ENCODE measurements at regions not wholly inside any gene's neighbourhood (a gene's known extent, or its start where the extent isn't known, plus 50 kb on each side); places are given as distances from the start of the nearest gene placed in this dataset.

DNA sequence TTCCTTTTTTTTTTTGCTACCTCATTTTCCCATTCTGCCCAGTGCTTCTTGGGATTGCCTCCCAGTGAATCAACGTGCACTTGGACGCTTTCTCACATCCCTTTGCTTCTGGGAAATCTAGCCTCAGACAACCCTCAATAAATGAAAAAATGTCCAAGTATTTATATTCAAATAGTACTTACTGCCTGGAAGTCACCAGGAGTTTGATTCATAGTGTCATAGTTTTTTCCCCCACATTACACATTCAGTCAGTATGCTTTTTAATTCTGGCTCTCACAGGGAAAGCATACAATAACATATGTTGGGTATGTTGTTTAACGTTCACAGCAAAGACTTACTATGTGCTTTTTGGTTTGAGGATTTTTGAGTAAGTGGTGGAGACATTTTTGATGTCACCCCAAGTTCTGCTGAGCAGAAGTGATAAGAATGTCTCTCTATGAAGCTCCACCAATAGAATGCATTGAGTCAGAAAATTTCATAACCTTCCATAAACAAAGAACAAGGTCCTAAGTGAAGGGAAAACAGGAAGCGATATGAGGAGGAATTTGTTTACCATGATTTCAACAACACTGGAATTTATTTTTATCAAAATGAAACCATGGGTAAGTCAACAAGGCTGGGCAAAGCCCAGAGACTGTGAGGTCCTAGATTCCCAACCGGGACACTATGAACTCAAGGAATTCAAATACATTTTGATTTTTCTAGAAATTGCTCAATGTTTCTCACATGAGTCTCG is 301.2 kb upstream of the BMP2 start:
- no peak overlapping the region for H3K27ac Mint-ChIP-seq
- H3K27me3 Mint-ChIP-seq: peaks cover 16% of the 10 kb centered on the region
- no peaks in the 10 kb centered on the region for H3K9me3 Mint-ChIP-seq
- TF ChIP-seq, protein P1, sequence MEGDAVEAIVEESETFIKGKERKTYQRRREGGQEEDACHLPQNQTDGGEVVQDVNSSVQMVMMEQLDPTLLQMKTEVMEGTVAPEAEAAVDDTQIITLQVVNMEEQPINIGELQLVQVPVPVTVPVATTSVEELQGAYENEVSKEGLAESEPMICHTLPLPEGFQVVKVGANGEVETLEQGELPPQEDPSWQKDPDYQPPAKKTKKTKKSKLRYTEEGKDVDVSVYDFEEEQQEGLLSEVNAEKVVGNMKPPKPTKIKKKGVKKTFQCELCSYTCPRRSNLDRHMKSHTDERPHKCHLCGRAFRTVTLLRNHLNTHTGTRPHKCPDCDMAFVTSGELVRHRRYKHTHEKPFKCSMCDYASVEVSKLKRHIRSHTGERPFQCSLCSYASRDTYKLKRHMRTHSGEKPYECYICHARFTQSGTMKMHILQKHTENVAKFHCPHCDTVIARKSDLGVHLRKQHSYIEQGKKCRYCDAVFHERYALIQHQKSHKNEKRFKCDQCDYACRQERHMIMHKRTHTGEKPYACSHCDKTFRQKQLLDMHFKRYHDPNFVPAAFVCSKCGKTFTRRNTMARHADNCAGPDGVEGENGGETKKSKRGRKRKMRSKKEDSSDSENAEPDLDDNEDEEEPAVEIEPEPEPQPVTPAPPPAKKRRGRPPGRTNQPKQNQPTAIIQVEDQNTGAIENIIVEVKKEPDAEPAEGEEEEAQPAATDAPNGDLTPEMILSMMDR (conservative IDR thresholded peaks at IDR 0.05): no peak
- H3K36me3 Mint-ChIP-seq: no peaks in the 10 kb centered on the region
- H3K4me3 Mint-ChIP-seq: no peak overlapping the region
- no peak for DNase-seq (ENCODE audit: extremely low spot score, unreplicated experiment)
- H3K4me1 Mint-ChIP-seq (ENCODE audit: unreplicated experiment): no peaks in the 10 kb centered on the region

DNA sequence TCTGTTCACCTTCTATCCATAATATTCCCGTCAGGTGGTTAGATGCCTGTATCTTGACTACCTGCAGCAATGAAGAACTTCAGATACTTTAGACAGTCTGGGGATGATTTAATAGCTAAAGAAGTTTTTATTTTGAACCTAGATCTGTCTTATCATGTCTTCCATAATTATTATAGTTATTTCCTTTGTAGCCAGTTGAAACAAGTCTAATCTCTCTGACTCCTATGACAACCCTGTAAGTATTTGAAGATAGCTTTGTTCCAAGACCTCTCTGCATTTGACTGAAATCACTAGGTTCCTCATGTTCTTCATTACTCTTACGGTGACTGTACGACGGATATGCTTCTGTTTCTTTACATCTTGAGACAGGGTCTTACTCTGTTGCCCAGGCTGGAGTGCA is 316.6 kb upstream of the BMP2 start:
- no peak overlapping the region for H3K4me3 Mint-ChIP-seq
- no peaks in the 10 kb centered on the region for H3K9me3 Mint-ChIP-seq
- no peak for DNase-seq (ENCODE audit: extremely low spot score, unreplicated experiment)
- H3K27me3 Mint-ChIP-seq: no peaks in the 10 kb centered on the region
- TF ChIP-seq, protein P1 (conservative IDR thresholded peaks at IDR 0.05): no peak
- no peaks in the 10 kb centered on the region for H3K4me1 Mint-ChIP-seq (ENCODE audit: unreplicated experiment)
- no peaks in the 10 kb centered on the region for H3K36me3 Mint-ChIP-seq
- H3K27ac Mint-ChIP-seq: no peak overlapping the region

DNA sequence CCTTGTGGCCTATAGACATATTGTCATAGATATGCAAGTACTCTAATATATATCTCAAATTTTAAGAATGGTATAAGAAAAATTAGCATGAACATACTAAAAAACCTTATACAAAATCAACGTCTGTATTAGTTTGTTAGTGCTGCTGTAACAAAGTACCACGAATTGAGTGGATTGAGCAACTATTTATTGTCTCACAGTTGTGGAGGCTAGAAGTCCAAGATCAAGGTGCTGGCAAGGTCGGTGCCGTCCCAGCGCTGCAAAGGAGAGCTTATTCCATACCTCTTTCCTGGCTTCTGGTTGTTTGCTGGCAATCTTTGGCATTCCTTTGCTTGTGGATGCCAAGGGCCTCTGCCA is 317.6 kb upstream of the FERMT1 start:
- no peak overlapping the region for H3K27ac Mint-ChIP-seq
- no peak for DNase-seq (ENCODE audit: extremely low spot score, unreplicated experiment)
- no peak overlapping the region for H3K4me3 Mint-ChIP-seq
- peaks cover 13% of the 10 kb centered on the region for H3K4me1 Mint-ChIP-seq (ENCODE audit: unreplicated experiment)
- peaks cover 3% of the 10 kb centered on the region for H3K27me3 Mint-ChIP-seq
- peaks cover 5% of the 10 kb centered on the region for H3K9me3 Mint-ChIP-seq
- no peaks in the 10 kb centered on the region for H3K36me3 Mint-ChIP-seq
- TF ChIP-seq, protein P1 (conservative IDR thresholded peaks at IDR 0.05): no peak

DNA sequence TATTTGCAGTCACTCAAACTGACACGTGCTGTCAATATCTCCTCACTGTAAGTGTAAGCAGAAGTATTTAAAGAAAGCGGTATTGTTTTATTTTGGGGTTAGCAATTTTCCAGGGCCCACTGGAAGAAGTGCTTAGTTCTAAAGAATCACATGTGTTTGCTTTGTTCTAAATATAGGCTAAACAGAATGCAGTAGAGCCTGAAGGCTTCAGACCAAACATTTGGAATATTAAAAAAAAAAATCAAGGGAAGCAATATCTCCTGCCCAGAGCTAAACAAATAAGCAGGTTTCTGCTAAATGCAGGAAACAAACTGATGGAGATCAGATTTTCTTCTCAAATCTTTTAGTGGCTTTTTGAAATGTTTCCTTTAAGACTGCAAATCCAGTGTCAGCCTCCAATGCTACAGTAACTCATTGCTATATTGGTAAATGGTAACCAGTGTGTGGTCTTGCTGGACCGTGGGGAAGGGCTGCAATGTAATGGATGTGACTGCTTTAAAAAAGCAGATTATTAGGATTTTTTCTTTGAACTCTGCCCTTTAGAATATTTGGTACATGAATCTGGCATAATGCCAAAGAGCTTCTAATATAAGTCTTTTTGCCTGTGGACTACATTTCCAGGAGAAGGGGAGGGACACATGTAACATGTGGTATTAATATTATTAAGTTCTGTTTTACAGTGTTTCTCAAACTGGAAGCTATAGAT is 317.1 kb upstream of the FERMT1 start:
- Mint-ChIP-seq H3K27me3 (peaks cover 3% of the 10 kb centered on the region), H3K4me3 (no peak overlapping the region), H3K4me1 (ENCODE audit: unreplicated experiment) (peaks cover 13% of the 10 kb centered on the region), H3K27ac (no peak overlapping the region), H3K9me3 (peaks cover 5% of the 10 kb centered on the region), H3K36me3 (no peaks in the 10 kb centered on the region)
- TF ChIP-seq, protein P1 (conservative IDR thresholded peaks at IDR 0.05): no peak
- DNase-seq (ENCODE audit: extremely low spot score, unreplicated experiment): no peak

DNA sequence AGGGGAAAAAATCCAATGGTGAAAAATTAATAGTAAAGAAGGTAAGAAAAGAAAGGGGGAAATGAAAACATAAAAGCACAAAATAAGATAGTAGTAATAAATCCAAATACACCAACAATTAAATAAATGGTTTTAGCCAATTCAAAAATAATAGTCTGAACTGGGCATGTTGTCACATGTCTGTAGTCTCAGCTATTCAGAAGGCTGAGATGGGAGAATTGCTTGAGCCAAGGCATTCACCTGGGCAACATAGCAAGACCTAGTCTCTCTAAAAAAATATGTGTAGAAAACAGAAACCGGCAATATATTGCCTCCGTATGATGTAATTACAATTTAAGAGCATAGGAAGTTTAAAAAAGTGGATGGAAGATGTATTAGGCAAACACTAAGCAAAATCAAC is 311.3 kb upstream of the FERMT1 start:
- Mint-ChIP-seq H3K36me3 (no peaks in the 10 kb centered on the region), H3K4me1 (ENCODE audit: unreplicated experiment) (peaks cover under 1% of the 10 kb centered on the region), H3K27me3 (peaks cover 3% of the 10 kb centered on the region), H3K9me3 (no peaks in the 10 kb centered on the region), H3K27ac (no peak overlapping the region), H3K4me3 (no peak overlapping the region)
- TF ChIP-seq, protein P1 (conservative IDR thresholded peaks at IDR 0.05): no peak
- DNase-seq (ENCODE audit: extremely low spot score, unreplicated experiment): no peak
